B cell (primary cell): ENCODE measurements at regions not wholly inside any gene's neighbourhood (a gene's known extent, or its start where the extent isn't known, plus 50 kb on each side); places are given as distances from the start of the nearest gene placed in this dataset.

Source experiments
- ATAC-seq: fragments of 200-7000 bp; cut with Tn5 transposase; one replicate; pipeline ENCODE4 v1.10.0; 2021; ENCODE audit warnings: low read depth, mild to moderate bottlenecking, moderate number of reproducible peaks, moderate library complexity
- CTCF ChIA-PET: fragments of 350-600 bp; sonication (Branson Sonifier 250); formaldehyde crosslinking; loops from one replicate; lab custom pipeline; 2021; ENCODE audit warnings: antibody characterized with exemption, inconsistent platforms; lab: Charles Lee
- POLR2A ChIA-PET: fragments of 350-600 bp; sonication (Branson Sonifier 250); formaldehyde crosslinking; loops from one replicate; lab custom pipeline; 2021; ENCODE audit warnings: antibody characterized with exemption; lab: Charles Lee
- DNase-seq: peaks from one replicate; pipeline ENCODE4 v3.0.0; 2013
- H2AFZ ChIP-seq: 2 replicates; pipeline ENCODE4 v1.6.1; 2012; ENCODE audit warnings: mild to moderate bottlenecking, low read depth, low read length; ENCODE audit not compliant: insufficient read depth, poor library complexity, severe bottlenecking
- H3K27ac ChIP-seq, 2 donors: 1 replicate in 1 of 2; 2 replicates in 1 of 2; pipeline ENCODE4 v1.5.1; 2012 to 2013; ENCODE audit warnings: low read length in 2 of 2, mild to moderate bottlenecking in 2 of 2, moderate library complexity in 1 of 2
- H3K27me3 ChIP-seq, 4 experiments: fragments of 200-600 bp in 1 of 4; sonication (generic) in 1 of 4; replicated peaks in 1 of 4; 1 replicate in 2 of 4; 2 replicates in 2 of 4; pipeline versions ENCODE4 v1.6.1 to v1.7.0; 2013 to 2016; ENCODE audit warnings: low read length in 3 of 4, mild to moderate bottlenecking in 2 of 4, mixed read lengths in 1 of 4, moderate library complexity in 1 of 4; ENCODE audit not compliant: insufficient read depth in 4 of 4, control insufficient read depth in 3 of 4; ENCODE audit errors: control extremely low read depth in 1 of 4
- H3K36me3 ChIP-seq, 2 experiments: replicated peaks in 1 of 2; 1 replicate in 1 of 2; 2 replicates in 1 of 2; pipeline versions ENCODE4 v1.6.1 to v1.7.1; 2013; ENCODE audit warnings: low read length in 1 of 2; ENCODE audit not compliant: insufficient read depth in 2 of 2, control insufficient read depth in 1 of 2; ENCODE audit errors: control extremely low read depth in 1 of 2, extremely low read depth in 1 of 2
- H3K4me1 ChIP-seq, 2 donors: fragments of 200-600 bp in 1 of 2; sonication (generic) in 1 of 2; 1 replicate in 1 of 2; 2 replicates in 1 of 2; pipeline versions ENCODE4 v1.5.1 to v1.6.1; 2013 to 2017; ENCODE audit warnings: low read length in 2 of 2; ENCODE audit not compliant: control insufficient read depth in 2 of 2, insufficient read depth in 2 of 2
- H3K4me2 ChIP-seq: replicated peaks from 2 replicates; pipeline ENCODE3; 2012; ENCODE audit warnings: mild to moderate bottlenecking, low read depth, low read length; ENCODE audit not compliant: poor library complexity, severe bottlenecking
- H3K4me3 ChIP-seq, 5 experiments: fragments of 200-600 bp in 1 of 5; sonication (generic) in 1 of 5; 1 replicate in 3 of 5; 2 replicates in 2 of 5; pipeline versions ENCODE4 v1.5.1 to v1.7.0; 2011 to 2016; ENCODE audit warnings: low read length in 4 of 5, mild to moderate bottlenecking in 4 of 5, low read depth in 2 of 5, control low read depth in 1 of 5, moderate library complexity in 1 of 5; ENCODE audit not compliant: insufficient read depth in 1 of 5; ENCODE audit errors: control extremely low read depth in 1 of 5, extremely low read depth in 1 of 5
- H3K79me2 ChIP-seq: fragments of 200-600 bp; sonication (generic); one replicate; pipeline ENCODE4 v1.6.0; 2016; ENCODE audit warnings: low read length; ENCODE audit not compliant: control insufficient read depth, insufficient read depth
- H3K9ac ChIP-seq: fragments of 200-600 bp; sonication (generic); 2 replicates; pipeline ENCODE4 v1.6.1; 2017; ENCODE audit warnings: mild to moderate bottlenecking, low read length, moderate library complexity
- H3K9me3 ChIP-seq, 3 donors: one replicate each; pipeline versions ENCODE4 v1.6.1 to v1.7.1; 2013; ENCODE audit warnings: low read length in 2 of 3; ENCODE audit not compliant: control insufficient read depth in 2 of 3, insufficient read depth in 1 of 3; ENCODE audit errors: control extremely low read depth in 1 of 3
- H4K20me1 ChIP-seq: 2 replicates; pipeline ENCODE4 v1.6.0; 2012; ENCODE audit warnings: mild to moderate bottlenecking, low read length; ENCODE audit not compliant: insufficient read depth, control insufficient read depth, poor library complexity, severe bottlenecking
- H3K27ac Mint-ChIP-seq: one replicate; pipeline ENCODE4 v1.8.0; 2021; ENCODE audit warnings: mixed read lengths
- H3K27me3 Mint-ChIP-seq: one replicate; pipeline ENCODE4 v1.8.0; 2021; ENCODE audit warnings: mixed read lengths
- H3K4me1 Mint-ChIP-seq: one replicate; pipeline ENCODE4 v1.8.0; 2021; ENCODE audit warnings: mixed read lengths
- H3K4me3 Mint-ChIP-seq: one replicate; pipeline ENCODE4 v1.8.0; 2021; ENCODE audit warnings: mixed read lengths
- H3K9me3 Mint-ChIP-seq: one replicate; pipeline ENCODE4 v1.8.0; 2022; ENCODE audit warnings: mixed read lengths; ENCODE audit not compliant: insufficient read depth
- CTCF ChIP-seq: fragments of 200-600 bp; IDR thresholded peaks from one replicate; pipeline ENCODE4 v1.8.0; 2022; ENCODE audit warnings: antibody characterized with exemption, mild to moderate bottlenecking
- EZH2 ChIP-seq: IDR thresholded peaks from 2 replicates; pipeline ENCODE4 v1.6.1; 2012; ENCODE audit warnings: borderline replicate concordance, low read depth, mild to moderate bottlenecking, moderate library complexity, low read length; ENCODE audit not compliant: insufficient read depth, poor library complexity, severe bottlenecking
- WGBS: methylation state at CpG from one replicate; pipeline ENCODE4 v1.1.5; 2013; ENCODE audit warnings: missing lambda C conversion rate; ENCODE audit not compliant: insufficient coverage; 5-methylcytosine and 5-hydroxymethylcytosine counted together
- intact Hi-C: fragments of 100-400 bp; cut with micrococcal nuclease; formaldehyde crosslinking; loops from one replicate; pipeline ENCODE4 v1.10.0; 2022

- ChIA-PET POLR2A (no interaction called here), CTCF (no interaction called here)
- no peaks in the 10 kb centered on the region for H3K4me1 ChIP-seq
- H2AFZ ChIP-seq = no peak overlapping the region
- TF ChIP-seq EZH2 = no peak
- no peak for TF ChIP-seq CTCF
- Mint-ChIP-seq H3K4me3 (no peak overlapping the region), H3K27me3 (no peaks in the 10 kb centered on the region), H3K27ac (no peak overlapping the region), H3K9me3 (peaks cover 10% of the 10 kb centered on the region), H3K4me1 (no peaks in the 10 kb centered on the region)
- H3K4me3 ChIP-seq = no peak overlapping the region
- ATAC-seq (no peak), DNase-seq (no peak)
- peaks cover 4 to 17% (median 7%) of the 10 kb centered on the region in 3 donors for H3K9me3 ChIP-seq
- H3K27ac ChIP-seq = no peak overlapping the region
- no peaks in the 10 kb centered on the region for H4K20me1 ChIP-seq
- 68% methylated on average over 2 of the region's 3 CpGs for WGBS
- H3K4me2 ChIP-seq = no peak overlapping the region
- no peaks in the 10 kb centered on the region for H3K79me2 ChIP-seq
- no peak overlapping the region for H3K9ac ChIP-seq
- intact Hi-C loops = no loop called here
- H3K27me3 ChIP-seq = no peaks in the 10 kb centered on the region
- no peaks in the 10 kb centered on the region for H3K36me3 ChIP-seq
Observed at GRCh38 chr10:8721650-8722049, 667.2 kb downstream of the GATA3 start.

GRCh38 chr10:8722835-8723234, 668.3 kb downstream of the GATA3 start:
- H2AFZ ChIP-seq = no peak overlapping the region
- Mint-ChIP-seq H3K9me3 (peaks cover 8% of the 10 kb centered on the region), H3K4me3 (no peak overlapping the region), H3K27me3 (no peaks in the 10 kb centered on the region), H3K27ac (no peak overlapping the region), H3K4me1 (no peaks in the 10 kb centered on the region)
- no peaks in the 10 kb centered on the region for H3K27me3 ChIP-seq
- no peak for ATAC-seq
- H3K36me3 ChIP-seq = no peaks in the 10 kb centered on the region
- intact Hi-C loops = no loop called here
- H4K20me1 ChIP-seq = no peaks in the 10 kb centered on the region
- H3K4me3 ChIP-seq = no peak overlapping the region
- H3K27ac ChIP-seq = no peak overlapping the region
- POLR2A ChIA-PET = no interaction called here
- 77% methylated on average over 3 of the region's 4 CpGs for WGBS
- CTCF ChIA-PET = no interaction called here
- no peak for DNase-seq
- TF ChIP-seq EZH2 = no peak
- TF ChIP-seq CTCF = no peak
- no peak overlapping the region for H3K4me2 ChIP-seq
- peaks cover 4 to 14% (median 7%) of the 10 kb centered on the region in 3 donors for H3K9me3 ChIP-seq
- no peaks in the 10 kb centered on the region for H3K4me1 ChIP-seq
- no peaks in the 10 kb centered on the region for H3K79me2 ChIP-seq
- no peak overlapping the region for H3K9ac ChIP-seq
